H1 (cell line): ENCODE measurements at regions not wholly inside any gene's neighbourhood (a gene's known extent, or its start where the extent isn't known, plus 50 kb on each side); places are given as distances from the start of the nearest gene placed in this dataset.

Experiments used
- CTCF ChIA-PET: fragments of 300-600 bp; sonication (Branson Sonifier 250); formaldehyde crosslinking; loops from one replicate; lab custom pipeline; 2021; ENCODE audit not compliant: partially characterized antibody; lab: Charles Lee
- POLR2A ChIA-PET: fragments of 300-600 bp; sonication (Branson Sonifier 250); formaldehyde crosslinking; loops from one replicate; lab custom pipeline; 2021; ENCODE audit warnings: inconsistent platforms; ENCODE audit not compliant: partially characterized antibody; lab: Charles Lee
- DNase-seq, 2 experiments: peaks; one replicate each; pipeline versions ENCODE4 v3.0.0 to v3.0.0-alpha.2; 2010 to 2022; ENCODE audit warnings: low spot score in 2 of 2, low read depth in 1 of 2, mixed read lengths in 1 of 2
- FAIRE-seq: peaks from 2 replicates; lab custom pipeline; 2011; peaks lifted over from hg19 to GRCh38; lab: Jason Lieb, UNC
- H2AFZ ChIP-seq: 2 replicates; pipeline ENCODE4 v1.8.1; 2012; ENCODE audit warnings: low read length, inconsistent platforms
- H2AK5ac ChIP-seq: 2 replicates; pipeline ENCODE4 v1.6.1; 2013; ENCODE audit warnings: low read depth, low read length
- H2BK120ac ChIP-seq: replicated peaks from 2 replicates; pipeline ENCODE3; 2013; ENCODE audit warnings: low read depth, low read length, inconsistent platforms
- H2BK12ac ChIP-seq: 2 replicates; pipeline ENCODE4 v1.6.1; 2013; ENCODE audit warnings: low read depth, low read length
- H2BK15ac ChIP-seq: 2 replicates; pipeline ENCODE4 v1.6.1; 2013; ENCODE audit warnings: low read length
- H2BK20ac ChIP-seq: 2 replicates; pipeline ENCODE4 v1.6.1; 2013; ENCODE audit warnings: low read length
- H2BK5ac ChIP-seq: 2 replicates; pipeline ENCODE4 v1.6.1; 2013; ENCODE audit warnings: low read depth, low read length
- H3K14ac ChIP-seq: 2 replicates; pipeline ENCODE4 v1.6.1; 2013; ENCODE audit warnings: inconsistent platforms; ENCODE audit not compliant: insufficient read length
- H3K18ac ChIP-seq: 2 replicates; pipeline ENCODE4 v1.6.1; 2013; ENCODE audit warnings: low read length; ENCODE audit errors: extremely low read depth
- H3K23ac ChIP-seq: 2 replicates; pipeline ENCODE4 v1.6.1; 2013; ENCODE audit warnings: inconsistent platforms; ENCODE audit not compliant: insufficient read length
- H3K23me2 ChIP-seq: 2 replicates; pipeline ENCODE4 v1.6.1; 2013; ENCODE audit warnings: low read depth, low read length
- H3K27ac ChIP-seq: 2 replicates; pipeline ENCODE4 v1.6.1; 2011; ENCODE audit warnings: low read depth, low read length, inconsistent platforms
- H3K27me3 ChIP-seq, 4 experiments: replicated peaks in 1 of 4; 1 replicate in 1 of 4; 2 replicates in 3 of 4; pipeline versions ENCODE4 v1.6.1 to v1.8.1; 2011 to 2013; ENCODE audit warnings: low read length in 3 of 4, mild to moderate bottlenecking in 3 of 4, inconsistent platforms in 2 of 4, mixed read lengths in 2 of 4, moderate library complexity in 1 of 4; ENCODE audit not compliant: control insufficient read depth in 3 of 4, insufficient read depth in 3 of 4; ENCODE audit errors: extremely low read depth in 1 of 4
- H3K36me3 ChIP-seq, 4 experiments: 2 replicates each; pipeline versions ENCODE4 v1.6.1 to v1.8.1; 2011 to 2013; ENCODE audit warnings: mild to moderate bottlenecking in 4 of 4, low read length in 3 of 4, moderate library complexity in 2 of 4, control low read depth in 1 of 4, inconsistent platforms in 1 of 4; ENCODE audit not compliant: insufficient read depth in 4 of 4, control insufficient read depth in 2 of 4
- H3K4ac ChIP-seq: replicated peaks from 2 replicates; pipeline ENCODE3; 2013; ENCODE audit warnings: low read length, low read depth, mixed read lengths, inconsistent platforms; ENCODE audit not compliant: insufficient read length
- H3K4me1 ChIP-seq, 4 experiments: replicated peaks in 1 of 4; 1 replicate in 1 of 4; 2 replicates in 3 of 4; pipeline versions ENCODE4 v1.6.1 to v1.8.1; 2011 to 2013; ENCODE audit warnings: low read length in 3 of 4, inconsistent platforms in 2 of 4, mixed read lengths in 1 of 4; ENCODE audit not compliant: insufficient read depth in 4 of 4, control insufficient read depth in 3 of 4
- H3K4me2 ChIP-seq, 2 experiments: 2 replicates each; pipeline versions ENCODE4 v1.6.1 to v1.8.1; 2011 to 2013; ENCODE audit warnings: low read depth in 2 of 2, low read length in 2 of 2, control low read depth in 1 of 2, inconsistent platforms in 1 of 2, mild to moderate bottlenecking in 1 of 2; ENCODE audit not compliant: insufficient read depth in 1 of 2
- H3K4me3 ChIP-seq, 4 experiments: fragments of 200-600, 300-600 bp in 1 of 4; sonication (generic), shearing (Covaris generic), sonication (Bioruptor Twin) in 1 of 4; 2 replicates each; pipeline versions ENCODE4 v1.5.1 to v1.8.1; 2011 to 2016; ENCODE audit warnings: low read length in 4 of 4, low read depth in 3 of 4, control low read depth in 2 of 4, inconsistent platforms in 2 of 4, mild to moderate bottlenecking in 2 of 4, mixed read lengths in 1 of 4, moderate library complexity in 1 of 4; ENCODE audit not compliant: insufficient read depth in 2 of 4; ENCODE audit errors: extremely low read depth in 1 of 4
- H3K56ac ChIP-seq: replicated peaks from 2 replicates; pipeline ENCODE3; 2013; ENCODE audit warnings: low read depth, mild to moderate bottlenecking, mixed read lengths, low read length, inconsistent platforms; ENCODE audit not compliant: insufficient read length
- H3K79me1 ChIP-seq: 2 replicates; pipeline ENCODE4 v1.6.1; 2013; ENCODE audit warnings: low read depth, low read length, control low read depth
- H3K79me2 ChIP-seq, 2 experiments: 2 replicates each; pipeline versions ENCODE4 v1.6.1 to v1.8.1; 2012 to 2013; ENCODE audit warnings: low read length in 2 of 2, mild to moderate bottlenecking in 2 of 2, inconsistent platforms in 1 of 2; ENCODE audit not compliant: insufficient read depth in 2 of 2, control insufficient read depth in 1 of 2
- H3K9ac ChIP-seq, 4 experiments: replicated peaks in 1 of 4; 1 replicate in 1 of 4; 2 replicates in 3 of 4; pipeline versions ENCODE4 v1.6.1 to v1.8.1; 2011 to 2013; ENCODE audit warnings: low read depth in 3 of 4, low read length in 3 of 4, control low read depth in 2 of 4, mild to moderate bottlenecking in 2 of 4, moderate library complexity in 2 of 4, inconsistent platforms in 1 of 4; ENCODE audit errors: extremely low read depth in 1 of 4
- H3K9me3 ChIP-seq, 2 experiments: 2 replicates each; pipeline versions ENCODE4 v1.6.1 to v1.8.1; 2012 to 2013; ENCODE audit warnings: mild to moderate bottlenecking in 2 of 2, moderate library complexity in 2 of 2, control low read depth in 1 of 2, inconsistent platforms in 1 of 2, low read depth in 1 of 2, low read length in 1 of 2, mixed read lengths in 1 of 2; ENCODE audit not compliant: insufficient read depth in 2 of 2
- H4K20me1 ChIP-seq, 2 experiments: replicated peaks in 1 of 2; 2 replicates each; pipeline versions ENCODE3 to v1.8.1; 2011 to 2013; ENCODE audit warnings: inconsistent platforms in 2 of 2, low read length in 2 of 2, mild to moderate bottlenecking in 1 of 2; ENCODE audit not compliant: insufficient read depth in 2 of 2, control insufficient read depth in 1 of 2
- H4K5ac ChIP-seq: 2 replicates; pipeline ENCODE4 v1.6.1; 2013; ENCODE audit warnings: low read length, low read depth, mixed read lengths, inconsistent platforms; ENCODE audit not compliant: insufficient read length
- H4K8ac ChIP-seq: 2 replicates; pipeline ENCODE4 v1.8.0; 2013; ENCODE audit warnings: mild to moderate bottlenecking, moderate library complexity, low read length, inconsistent platforms; ENCODE audit not compliant: insufficient read depth; ENCODE audit errors: extremely low read depth
- H4K91ac ChIP-seq: replicated peaks from 2 replicates; pipeline ENCODE3; 2013; ENCODE audit warnings: low read length, mixed read lengths, inconsistent platforms; ENCODE audit not compliant: insufficient read length
- ASH2L ChIP-seq: fragments of 200-600, 300-600 bp; sonication (generic); IDR thresholded peaks from one replicate; pipeline ENCODE4 v1.7.1; 2017; ENCODE audit warnings: low read length
- CREB1 ChIP-seq: IDR thresholded peaks from 2 replicates; pipeline ENCODE4 v1.6.1; 2012; ENCODE audit warnings: inconsistent platforms
- WGBS, 2 experiments: shearing (Covaris generic) in 1 of 2; methylation state at CpG; one replicate each; pipeline versions ENCODE4 v1.1.6 to v1.1.7; 2013 to 2015; ENCODE audit warnings: low lambda C conversion rate in 2 of 2, mixed read lengths in 2 of 2, inconsistent platforms in 1 of 2, low coverage in 1 of 2, missing lambda C conversion rate in 1 of 2; ENCODE audit not compliant: insufficient replicate concordance in 2 of 2, insufficient coverage in 1 of 2, insufficient read length in 1 of 2; ENCODE audit errors: extremely low coverage in 1 of 2, missing lambda C conversion rate in 1 of 2; 5-methylcytosine and 5-hydroxymethylcytosine counted together

- no peak overlapping the region for H2BK12ac ChIP-seq
- CTCF ChIA-PET = interaction anchor here (0.8 to 1.7 kb wide), 7 partner anchors 8 to 1427 kb away, joined by 3 to 5 read pairs (median 4); no protein-coding TSS in a partner anchor
Measured at GRCh38 chr10:3339121-3339520, 166.5 kb upstream of the PITRM1 start.

More at GRCh38 chr10:3339121-3339520, 166.5 kb upstream of the PITRM1 start:
- Histone ChIP-seq H3K4me3 (no peak overlapping the region), H3K23ac (no peak overlapping the region), H3K36me3 (no peaks in the 10 kb centered on the region), H2AFZ (no peak overlapping the region), H3K9ac (no peak overlapping the region), H3K14ac (no peak overlapping the region), H3K56ac (no peak overlapping the region), H2BK120ac (no peak overlapping the region), H3K4ac (no peak overlapping the region), H3K27me3 (no peaks in the 10 kb centered on the region), H2AK5ac (no peak overlapping the region), H3K4me1 (no peaks in the 10 kb centered on the region), H4K91ac (no peak overlapping the region), H3K23me2 (no peaks in the 10 kb centered on the region; the same call in 1 of the 2 replicates), H3K18ac (no peak overlapping the region), H4K20me1 (no peaks in the 10 kb centered on the region), H3K79me2 (no peaks in the 10 kb centered on the region), H3K79me1 (no peaks in the 10 kb centered on the region), H4K8ac (no peak overlapping the region), H3K9me3 (no peaks in the 10 kb centered on the region), H4K5ac (no peak overlapping the region), H2BK5ac (no peak overlapping the region), H2BK20ac (no peak overlapping the region), H2BK15ac (no peak overlapping the region), H3K27ac (no peak overlapping the region), H3K4me2 (no peak overlapping the region)
- 91% methylated on average over 7 of the region's 7 CpGs; no CpG with 5 or more reads in 1 of the 2 experiments for WGBS, 2 experiments
- DNase-seq (no peak), FAIRE-seq (no peak)
- POLR2A ChIA-PET = no interaction called here
- TF ChIP-seq ASH2L (no peak), CREB1 (no peak)
